ENCODE measurements at regions not wholly inside any gene's neighbourhood (a gene's known extent, or its start where the extent isn't known, plus 50 kb on each side); places are given as distances from the start of the nearest gene placed in this dataset.

DNA sequence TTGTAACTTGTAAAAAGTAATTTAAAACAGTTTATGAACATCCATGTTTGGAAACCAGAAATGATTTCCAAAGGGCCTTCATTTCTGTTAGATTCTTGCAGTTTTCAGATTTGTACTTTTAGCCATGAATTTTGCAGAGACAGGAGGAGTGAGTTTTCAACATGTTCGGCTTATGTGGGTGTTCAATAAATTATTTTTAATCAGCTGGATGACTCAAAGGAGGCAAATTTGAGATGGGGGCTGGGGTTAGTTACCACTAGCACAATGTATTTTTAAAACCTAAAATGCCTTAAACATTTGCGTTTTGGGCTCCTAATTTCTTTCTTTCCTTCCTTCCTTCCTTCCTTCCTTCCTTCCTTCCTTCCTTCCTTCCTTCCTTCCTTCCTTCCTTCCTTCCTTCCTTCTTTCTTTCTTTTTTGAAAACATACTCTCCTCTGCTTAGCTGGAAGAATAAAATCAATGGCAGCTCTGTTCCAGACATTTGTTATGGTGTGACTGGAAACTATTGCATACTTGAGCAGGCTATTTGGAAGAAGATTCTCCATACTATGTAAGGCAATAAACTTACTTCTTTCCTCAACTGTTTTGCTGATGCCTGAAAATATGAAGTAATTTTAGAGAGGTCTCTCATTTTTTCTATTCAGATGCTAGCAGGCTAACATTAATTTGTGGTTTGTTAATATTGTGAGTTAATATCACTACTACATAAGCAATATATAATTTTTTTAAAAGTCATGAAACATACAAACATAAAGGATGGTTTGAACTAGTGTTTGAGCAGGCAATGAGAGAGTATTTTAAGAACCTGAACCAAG is 394.4 kb downstream of the NYAP2 start:
- Histone ChIP-seq H4K91ac (ENCODE audit: insufficient read length, low read depth, low read length) (no peak overlapping the region), H4K5ac (ENCODE audit: insufficient read length, low read depth, low read length) (no peak overlapping the region), H2AK5ac (ENCODE audit: insufficient read length, low read length) (no peak overlapping the region), H4K20me1 (ENCODE audit: control insufficient read depth, insufficient read depth, insufficient read length) (no peaks in the 10 kb centered on the region), H2AFZ (ENCODE audit: low read length) (no peak overlapping the region), H3K27me3 (ENCODE audit: insufficient read depth, low read length) (no peaks in the 10 kb centered on the region), H3K56ac (ENCODE audit: insufficient read length, low read depth, low read length) (no peak overlapping the region), H3K18ac (ENCODE audit: insufficient read length, low read depth, low read length) (no peak overlapping the region), H4K8ac (replicated peaks; ENCODE audit: insufficient read length, low read depth, low read length) (no peak overlapping the region), H3K23me2 (ENCODE audit: insufficient read length, low read depth, low read length, poor library complexity, severe bottlenecking) (no peaks in the 10 kb centered on the region), H3K27ac (ENCODE audit: insufficient read length, low read depth, low read length) (no peak overlapping the region), H3K14ac (ENCODE audit: insufficient read depth, low read length) (no peak overlapping the region), H3K79me1 (ENCODE audit: insufficient read depth, low read depth, low read length, poor library complexity, severe bottlenecking) (no peaks in the 10 kb centered on the region), H3K9me3 (ENCODE audit: control insufficient read depth, low read depth, low read length) (no peaks in the 10 kb centered on the region), H2BK15ac (ENCODE audit: low read depth, low read length) (no peak overlapping the region), H3K4me1 (ENCODE audit: insufficient read depth, low read length) (no peaks in the 10 kb centered on the region), H3K4ac (ENCODE audit: low read depth, low read length) (no peak overlapping the region), H3T11ph (ENCODE audit: low read length) (no peak overlapping the region), H3K4me2 (ENCODE audit: insufficient read depth, insufficient read length, low read length) (no peak overlapping the region), H3K9ac (ENCODE audit: extremely low read depth, insufficient read length, low read length) (no peak overlapping the region), H2BK120ac (ENCODE audit: low read depth, low read length, poor library complexity, severe bottlenecking) (no peak overlapping the region), H3K79me2 (ENCODE audit: insufficient read depth, low read length) (no peaks in the 10 kb centered on the region), H2BK12ac (ENCODE audit: insufficient read length, low read depth, low read length) (no peak overlapping the region), H2BK5ac (ENCODE audit: insufficient read length, low read length) (no peak overlapping the region), H2BK20ac (ENCODE audit: low read depth, low read length, poor library complexity, severe bottlenecking) (no peak overlapping the region), H3K23ac (ENCODE audit: insufficient read length, low read depth, low read length) (no peak overlapping the region)
- H3K4me1 Mint-ChIP-seq, result no peaks in the 10 kb centered on the region
- H3K9me3 Mint-ChIP-seq, result no peaks in the 10 kb centered on the region
- no peak overlapping the region for H3K27ac Mint-ChIP-seq
- no CpG with 5 or more reads among the region's 2 CpGs for WGBS (ENCODE audit: extremely low coverage, insufficient read length, low lambda C conversion rate)
- TF ChIP-seq, protein P1, sequence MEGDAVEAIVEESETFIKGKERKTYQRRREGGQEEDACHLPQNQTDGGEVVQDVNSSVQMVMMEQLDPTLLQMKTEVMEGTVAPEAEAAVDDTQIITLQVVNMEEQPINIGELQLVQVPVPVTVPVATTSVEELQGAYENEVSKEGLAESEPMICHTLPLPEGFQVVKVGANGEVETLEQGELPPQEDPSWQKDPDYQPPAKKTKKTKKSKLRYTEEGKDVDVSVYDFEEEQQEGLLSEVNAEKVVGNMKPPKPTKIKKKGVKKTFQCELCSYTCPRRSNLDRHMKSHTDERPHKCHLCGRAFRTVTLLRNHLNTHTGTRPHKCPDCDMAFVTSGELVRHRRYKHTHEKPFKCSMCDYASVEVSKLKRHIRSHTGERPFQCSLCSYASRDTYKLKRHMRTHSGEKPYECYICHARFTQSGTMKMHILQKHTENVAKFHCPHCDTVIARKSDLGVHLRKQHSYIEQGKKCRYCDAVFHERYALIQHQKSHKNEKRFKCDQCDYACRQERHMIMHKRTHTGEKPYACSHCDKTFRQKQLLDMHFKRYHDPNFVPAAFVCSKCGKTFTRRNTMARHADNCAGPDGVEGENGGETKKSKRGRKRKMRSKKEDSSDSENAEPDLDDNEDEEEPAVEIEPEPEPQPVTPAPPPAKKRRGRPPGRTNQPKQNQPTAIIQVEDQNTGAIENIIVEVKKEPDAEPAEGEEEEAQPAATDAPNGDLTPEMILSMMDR (conservative IDR thresholded peaks at IDR 0.05), result no peak
- H3K27me3 Mint-ChIP-seq (ENCODE audit: low read depth), result no peaks in the 10 kb centered on the region
- no peak for DNase-seq
- H3K4me3 Mint-ChIP-seq, result no peak overlapping the region
- H3K36me3 Mint-ChIP-seq (ENCODE audit: insufficient read depth in 1 of 3, low read depth in 3 of 3), result no peaks in the 10 kb centered on the region

Measured in H9 (cell line).